IPS-20b (cell line): ENCODE measurements at regions not wholly inside any gene's neighbourhood (a gene's known extent, or its start where the extent isn't known, plus 50 kb on each side); places are given as distances from the start of the nearest gene placed in this dataset.

ENCODE experiments used
- H3K27ac ChIP-seq: one replicate; pipeline ENCODE4 v1.5.1; 2013; ENCODE audit warnings: low read length
- H3K27me3 ChIP-seq: 2 replicates; pipeline ENCODE4 v1.6.1; 2013; ENCODE audit warnings: mild to moderate bottlenecking, low read length, inconsistent platforms; ENCODE audit not compliant: insufficient read depth
- H3K36me3 ChIP-seq: 2 replicates; pipeline ENCODE4 v1.6.1; 2013; ENCODE audit warnings: low read depth, mild to moderate bottlenecking, inconsistent platforms, low read length, moderate library complexity; ENCODE audit not compliant: insufficient read depth
- H3K4me1 ChIP-seq: 2 replicates; pipeline ENCODE4 v1.6.1; 2013; ENCODE audit warnings: mild to moderate bottlenecking, control low read depth, inconsistent platforms, low read length, moderate library complexity; ENCODE audit not compliant: insufficient read depth
- H3K4me3 ChIP-seq: 2 replicates; pipeline ENCODE4 v1.5.1; 2013; ENCODE audit warnings: mild to moderate bottlenecking, low read length, inconsistent platforms
- H3K9ac ChIP-seq: 2 replicates; pipeline ENCODE4 v1.6.1; 2013; ENCODE audit warnings: low read depth, mild to moderate bottlenecking, inconsistent platforms, low read length, moderate library complexity
- H3K9me3 ChIP-seq: 2 replicates; pipeline ENCODE4 v1.6.1; 2013; ENCODE audit warnings: mild to moderate bottlenecking, low read depth, low read length, inconsistent platforms; ENCODE audit not compliant: insufficient read depth

GRCh38 chr3:159082519-159082918 is 280.7 kb downstream of the MFSD1 start:
- Histone ChIP-seq H3K9me3 (no peaks in the 10 kb centered on the region), H3K27me3 (no peaks in the 10 kb centered on the region), H3K4me3 (no peak overlapping the region), H3K36me3 (no peaks in the 10 kb centered on the region), H3K27ac (no peak overlapping the region), H3K4me1 (no peaks in the 10 kb centered on the region), H3K9ac (no peak overlapping the region)

GRCh38 chr3:159091936-159092335 is 290.1 kb downstream of the MFSD1 start:
- Histone ChIP-seq H3K4me1 (no peaks in the 10 kb centered on the region), H3K27me3 (no peaks in the 10 kb centered on the region), H3K4me3 (no peak overlapping the region), H3K36me3 (no peaks in the 10 kb centered on the region), H3K27ac (no peak overlapping the region), H3K9ac (no peak overlapping the region), H3K9me3 (no peaks in the 10 kb centered on the region)

DNA sequence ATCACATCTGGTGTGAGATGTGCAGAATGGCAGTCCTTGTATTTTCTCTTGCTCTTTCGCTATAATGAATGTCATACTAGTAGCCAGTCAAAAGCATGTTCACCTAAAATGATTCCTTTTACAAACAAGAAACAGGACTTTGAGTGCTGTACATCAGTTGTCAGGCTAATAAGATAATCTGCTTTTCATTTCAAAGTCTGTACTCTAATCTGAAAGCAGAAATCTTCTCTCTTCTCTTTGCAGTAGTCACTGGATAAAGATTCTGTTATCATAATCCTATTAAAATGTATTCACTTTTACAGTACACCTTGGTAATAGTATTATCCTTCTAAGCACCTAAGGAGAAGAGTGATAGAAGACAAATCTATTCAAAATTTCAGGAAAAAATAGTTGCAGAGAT is 300.1 kb downstream of the MFSD1 start:
- Histone ChIP-seq H3K4me3 (no peak overlapping the region), H3K27me3 (no peaks in the 10 kb centered on the region), H3K27ac (no peak overlapping the region), H3K9ac (no peak overlapping the region), H3K36me3 (no peaks in the 10 kb centered on the region), H3K4me1 (peaks cover 3% of the 10 kb centered on the region; the same call in 1 of the 2 replicates), H3K9me3 (no peaks in the 10 kb centered on the region)

DNA sequence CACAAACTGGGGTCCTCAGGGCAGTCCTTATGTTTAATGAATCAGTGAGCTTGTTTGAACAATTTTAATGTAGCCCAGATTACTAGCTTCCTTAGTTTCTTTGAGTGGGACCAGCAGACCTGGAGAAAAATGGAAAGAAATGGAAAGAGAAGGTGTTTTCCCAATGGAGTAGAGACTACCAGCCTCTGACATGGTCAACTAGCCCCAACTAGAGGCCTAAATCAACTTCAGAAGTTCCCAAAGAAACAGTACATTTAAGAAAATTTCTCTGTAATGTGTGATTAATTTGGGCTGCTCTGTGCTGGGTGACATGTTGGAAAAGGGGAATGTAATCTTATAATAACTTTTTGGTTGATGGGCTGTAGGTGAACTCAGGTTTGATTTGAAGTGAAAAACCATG is 310.9 kb downstream of the MFSD1 start:
- Histone ChIP-seq H3K9me3 (no peaks in the 10 kb centered on the region), H3K9ac (no peak overlapping the region), H3K4me3 (no peak overlapping the region), H3K4me1 (no peaks in the 10 kb centered on the region), H3K36me3 (no peaks in the 10 kb centered on the region), H3K27ac (no peak overlapping the region), H3K27me3 (no peaks in the 10 kb centered on the region)

GRCh38 chr3:159113221-159113875 is 311.5 kb downstream of the MFSD1 start:
- Histone ChIP-seq H3K9ac (no peak overlapping the region), H3K4me3 (no peak overlapping the region), H3K27ac (no peak overlapping the region), H3K36me3 (no peaks in the 10 kb centered on the region), H3K9me3 (no peaks in the 10 kb centered on the region), H3K4me1 (no peaks in the 10 kb centered on the region), H3K27me3 (no peaks in the 10 kb centered on the region)

DNA sequence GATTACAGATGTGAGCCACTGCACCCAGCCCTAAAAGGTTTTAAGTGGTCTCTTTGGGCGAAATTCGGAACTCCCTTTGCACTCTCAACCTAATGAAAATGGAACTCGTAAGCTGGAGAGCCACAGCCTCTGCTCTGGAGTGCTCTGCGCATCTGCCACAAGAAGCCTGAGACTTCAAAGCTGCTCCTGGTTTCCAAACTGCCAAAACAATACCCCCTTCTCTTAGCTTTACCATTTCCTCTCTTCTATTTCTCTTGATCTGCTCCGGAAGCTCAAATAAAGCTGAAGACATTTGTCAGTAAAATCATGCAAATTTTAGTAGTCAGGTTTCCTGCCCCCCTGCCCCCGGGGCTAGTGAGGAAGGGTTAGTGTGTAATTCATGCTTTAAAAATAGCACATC is 312.7 kb downstream of the MFSD1 start:
- Histone ChIP-seq H3K4me3 (no peak overlapping the region), H3K27ac (no peak overlapping the region), H3K27me3 (no peaks in the 10 kb centered on the region), H3K4me1 (no peaks in the 10 kb centered on the region), H3K9me3 (no peaks in the 10 kb centered on the region), H3K9ac (no peak overlapping the region), H3K36me3 (no peaks in the 10 kb centered on the region)

- no peak overlapping the region for H3K9ac ChIP-seq
- no peaks in the 10 kb centered on the region for H3K9me3 ChIP-seq
- H3K27me3 ChIP-seq = no peaks in the 10 kb centered on the region
- no peak overlapping the region for H3K27ac ChIP-seq
- H3K4me1 ChIP-seq = no peaks in the 10 kb centered on the region
- no peaks in the 10 kb centered on the region for H3K36me3 ChIP-seq
- no peak overlapping the region for H3K4me3 ChIP-seq
Measured at GRCh38 chr3:159123877-159124276, 322.0 kb downstream of the MFSD1 start.

- Histone ChIP-seq H3K4me1 (no peaks in the 10 kb centered on the region), H3K27me3 (no peaks in the 10 kb centered on the region), H3K36me3 (no peaks in the 10 kb centered on the region), H3K9ac (no peak overlapping the region), H3K4me3 (no peak overlapping the region), H3K27ac (no peak overlapping the region), H3K9me3 (no peaks in the 10 kb centered on the region)
Measured at GRCh38 chr3:159126261-159127020, 324.6 kb downstream of the MFSD1 start.

- H3K27me3 ChIP-seq = no peaks in the 10 kb centered on the region
- no peaks in the 10 kb centered on the region for H3K9me3 ChIP-seq
- H3K4me3 ChIP-seq = no peak overlapping the region
- no peaks in the 10 kb centered on the region for H3K36me3 ChIP-seq
- no peak overlapping the region for H3K27ac ChIP-seq
- no peak overlapping the region for H3K9ac ChIP-seq
- H3K4me1 ChIP-seq = no peaks in the 10 kb centered on the region
Measured at GRCh38 chr3:159127021-159127392, 325.2 kb downstream of the MFSD1 start.

- Histone ChIP-seq H3K27me3 (no peaks in the 10 kb centered on the region), H3K36me3 (no peaks in the 10 kb centered on the region), H3K9ac (no peak overlapping the region), H3K9me3 (no peaks in the 10 kb centered on the region), H3K4me1 (no peaks in the 10 kb centered on the region), H3K4me3 (no peak overlapping the region), H3K27ac (no peak overlapping the region)
Measured at GRCh38 chr3:159128628-159129027, 326.8 kb downstream of the MFSD1 start.

DNA sequence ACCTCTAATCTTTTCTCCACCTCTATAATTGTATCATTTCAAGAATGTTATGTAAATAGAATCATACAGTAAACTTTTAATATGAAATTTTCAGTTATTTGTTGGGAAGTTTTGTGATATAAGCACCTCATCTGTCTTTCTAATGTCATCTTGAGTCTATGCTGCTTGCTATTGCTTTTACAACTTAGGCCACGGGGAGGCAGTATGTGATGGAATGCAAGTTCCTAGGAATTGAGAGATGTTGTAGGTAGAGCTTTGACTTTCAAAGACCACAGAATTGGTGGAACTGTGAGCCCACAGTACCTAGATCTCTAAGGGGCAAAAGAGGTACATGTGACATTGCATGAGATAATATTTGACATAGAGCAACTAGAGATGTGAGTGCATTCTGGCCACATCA is 328.3 kb downstream of the MFSD1 start:
- Histone ChIP-seq H3K4me1 (no peaks in the 10 kb centered on the region), H3K9ac (no peak overlapping the region), H3K4me3 (no peak overlapping the region), H3K27ac (no peak overlapping the region), H3K27me3 (no peaks in the 10 kb centered on the region), H3K9me3 (no peaks in the 10 kb centered on the region), H3K36me3 (no peaks in the 10 kb centered on the region)

DNA sequence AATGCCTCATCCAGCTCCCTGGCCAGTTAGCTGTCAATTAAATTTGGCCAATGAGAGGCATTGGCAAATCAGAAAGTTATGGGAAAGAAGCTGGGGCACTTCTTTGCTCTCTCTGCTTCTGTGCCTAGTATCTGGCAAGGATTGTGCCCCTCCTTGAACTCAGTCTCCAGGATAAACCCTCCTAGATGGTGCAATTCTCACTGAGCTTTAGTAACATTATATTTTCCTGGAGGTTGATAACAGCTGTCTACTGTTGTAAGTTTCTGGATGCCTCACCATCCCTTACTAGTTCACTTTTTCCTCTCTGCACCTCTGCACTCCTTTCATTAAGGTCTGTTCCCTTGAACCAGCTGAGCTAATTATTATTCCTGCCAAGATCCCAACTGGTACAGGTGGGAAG is 329.5 kb downstream of the MFSD1 start:
- no peaks in the 10 kb centered on the region for H3K9me3 ChIP-seq
- H3K27ac ChIP-seq = no peak overlapping the region
- H3K9ac ChIP-seq = no peak overlapping the region
- no peaks in the 10 kb centered on the region for H3K36me3 ChIP-seq
- H3K4me3 ChIP-seq = no peak overlapping the region
- no peaks in the 10 kb centered on the region for H3K4me1 ChIP-seq
- no peaks in the 10 kb centered on the region for H3K27me3 ChIP-seq
